Adipocyte (in vitro differentiated cells): ENCODE measurements at regions not wholly inside any gene's neighbourhood (a gene's known extent, or its start where the extent isn't known, plus 50 kb on each side); places are given as distances from the start of the nearest gene placed in this dataset.
A peak's percentile ranks its signal among the peaks of the same experiment; 100 is the strongest.

ENCODE experiments used
- DNase-seq: peaks from one replicate; pipeline ENCODE4 v3.0.0-alpha.2; 2015; ENCODE audit warnings: low read depth
- H3K27me3 ChIP-seq: replicated peaks from 2 replicates; pipeline ENCODE4 v1.7.0; 2013; ENCODE audit warnings: mild to moderate bottlenecking, low read length, moderate library complexity; ENCODE audit not compliant: control insufficient read depth, insufficient read depth
- H3K36me3 ChIP-seq: 2 replicates; pipeline ENCODE4 v1.7.0; 2013; ENCODE audit warnings: low read length, mild to moderate bottlenecking, moderate library complexity; ENCODE audit not compliant: control insufficient read depth, insufficient read depth, severe bottlenecking
- H3K4me1 ChIP-seq: 2 replicates; pipeline ENCODE4 v1.7.0; 2013; ENCODE audit warnings: mild to moderate bottlenecking, low read length, moderate library complexity; ENCODE audit not compliant: control insufficient read depth, insufficient read depth
- H3K4me3 ChIP-seq: 2 replicates; pipeline ENCODE4 v1.7.0; 2013; ENCODE audit warnings: mild to moderate bottlenecking, low read length, moderate library complexity
- H3K9ac ChIP-seq: 2 replicates; pipeline ENCODE4 v1.7.0; 2013; ENCODE audit warnings: mild to moderate bottlenecking, low read length, moderate library complexity
- H3K9me3 ChIP-seq: 2 replicates; pipeline ENCODE4 v1.7.0; 2013; ENCODE audit warnings: mild to moderate bottlenecking, low read length, moderate library complexity; ENCODE audit not compliant: control insufficient read depth

DNA sequence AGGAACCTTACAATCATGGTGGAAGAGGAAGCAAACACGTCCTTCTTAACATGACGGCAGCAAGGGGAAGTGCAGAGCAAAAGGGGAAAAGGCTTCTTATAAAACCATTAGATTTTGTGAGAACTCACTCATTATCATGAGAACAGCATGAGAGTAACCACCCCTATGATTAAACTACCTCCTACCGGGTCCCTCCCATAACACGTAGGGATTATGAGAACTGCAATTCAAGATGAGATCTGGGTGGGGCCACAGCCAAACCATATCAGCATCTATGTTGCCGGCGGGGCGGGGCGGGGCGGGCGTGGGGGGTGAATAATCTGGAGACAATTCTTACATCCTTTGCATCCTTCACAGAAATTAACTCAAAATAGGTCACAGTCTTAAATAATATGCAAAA is 58.8 kb upstream of the GFPT2 start:
- no peak overlapping the region for H3K9ac ChIP-seq
- peaks cover 4% of the 10 kb centered on the region for H3K9me3 ChIP-seq
- H3K4me3 ChIP-seq: no peak overlapping the region
- no peaks in the 10 kb centered on the region for H3K36me3 ChIP-seq
- H3K4me1 ChIP-seq: no peaks in the 10 kb centered on the region
- no peak for DNase-seq
- no peaks in the 10 kb centered on the region for H3K27me3 ChIP-seq

DNA sequence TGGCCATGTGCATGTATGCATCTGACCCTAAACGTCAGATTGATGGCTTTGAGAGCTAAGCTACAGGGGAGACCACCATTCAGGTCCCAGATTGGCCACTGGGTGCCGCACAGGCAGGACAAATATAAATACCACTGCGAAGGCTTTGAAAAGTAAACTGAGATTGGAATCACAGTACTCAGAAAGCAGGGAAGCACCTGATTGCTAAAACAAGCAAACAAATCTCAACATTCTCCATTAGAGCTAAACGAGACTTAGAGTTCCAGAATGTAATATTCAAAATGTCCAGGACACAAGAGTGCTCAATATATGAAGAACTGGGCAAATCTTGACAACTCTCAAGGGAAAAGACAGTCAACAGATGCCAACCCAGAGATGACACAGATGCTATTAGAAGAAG is 61.0 kb upstream of the GFPT2 start:
- Histone ChIP-seq H3K9me3 (peaks cover 4% of the 10 kb centered on the region), H3K36me3 (no peaks in the 10 kb centered on the region), H3K4me3 (no peak overlapping the region), H3K27me3 (no peaks in the 10 kb centered on the region), H3K9ac (no peak overlapping the region), H3K4me1 (no peaks in the 10 kb centered on the region)
- DNase-seq: no peak

GRCh38 chr5:180421672-180422071 is 68.5 kb upstream of the GFPT2 start:
- no peaks in the 10 kb centered on the region for H3K27me3 ChIP-seq
- H3K9ac ChIP-seq: no peak overlapping the region
- peaks cover 7% of the 10 kb centered on the region for H3K4me1 ChIP-seq
- no peak for DNase-seq
- H3K4me3 ChIP-seq: no peak overlapping the region
- no peaks in the 10 kb centered on the region for H3K9me3 ChIP-seq
- H3K36me3 ChIP-seq: no peaks in the 10 kb centered on the region

GRCh38 chr5:180423133-180423532 is 70.0 kb upstream of the GFPT2 start:
- H3K27me3 ChIP-seq: peaks cover under 1% of the 10 kb centered on the region
- peak; percentile 22 for DNase-seq
- H3K4me1 ChIP-seq: peaks cover 7% of the 10 kb centered on the region
- H3K9ac ChIP-seq: no peak overlapping the region
- H3K4me3 ChIP-seq: no peak overlapping the region
- H3K36me3 ChIP-seq: no peaks in the 10 kb centered on the region
- no peaks in the 10 kb centered on the region for H3K9me3 ChIP-seq

DNA sequence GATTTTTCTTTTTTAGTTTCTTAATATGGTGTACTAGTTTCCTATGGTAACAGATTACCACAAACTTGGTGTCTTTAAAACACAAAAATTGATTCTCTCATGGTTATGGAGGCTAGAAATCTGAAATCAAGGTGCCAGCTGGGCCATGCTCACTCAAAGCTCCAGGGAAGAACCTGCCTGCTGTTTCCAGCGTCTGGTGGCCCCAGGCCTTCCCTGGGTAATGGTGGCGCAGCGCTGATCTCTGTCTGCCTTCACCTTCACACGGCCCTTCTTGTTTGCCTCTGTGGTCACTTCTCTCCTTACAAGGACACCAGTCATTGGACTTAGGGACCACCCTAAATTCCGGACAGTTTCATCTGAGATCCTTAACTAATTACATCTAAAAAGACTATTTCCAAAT is 70.5 kb upstream of the GFPT2 start:
- H3K9ac ChIP-seq: no peak overlapping the region
- H3K4me3 ChIP-seq: no peak overlapping the region
- peaks cover 4% of the 10 kb centered on the region for H3K27me3 ChIP-seq
- H3K4me1 ChIP-seq: peaks cover 7% of the 10 kb centered on the region
- H3K36me3 ChIP-seq: no peaks in the 10 kb centered on the region
- H3K9me3 ChIP-seq: no peaks in the 10 kb centered on the region
- DNase-seq: no peak

- Histone ChIP-seq H3K4me3 (no peak overlapping the region), H3K4me1 (peaks cover 7% of the 10 kb centered on the region), H3K9me3 (no peaks in the 10 kb centered on the region), H3K36me3 (no peaks in the 10 kb centered on the region), H3K9ac (no peak overlapping the region), H3K27me3 (peaks cover 5% of the 10 kb centered on the region)
- no peak for DNase-seq
Measured at GRCh38 chr5:180424094-180424493, 70.1 kb upstream of the CNOT6 start.

DNA sequence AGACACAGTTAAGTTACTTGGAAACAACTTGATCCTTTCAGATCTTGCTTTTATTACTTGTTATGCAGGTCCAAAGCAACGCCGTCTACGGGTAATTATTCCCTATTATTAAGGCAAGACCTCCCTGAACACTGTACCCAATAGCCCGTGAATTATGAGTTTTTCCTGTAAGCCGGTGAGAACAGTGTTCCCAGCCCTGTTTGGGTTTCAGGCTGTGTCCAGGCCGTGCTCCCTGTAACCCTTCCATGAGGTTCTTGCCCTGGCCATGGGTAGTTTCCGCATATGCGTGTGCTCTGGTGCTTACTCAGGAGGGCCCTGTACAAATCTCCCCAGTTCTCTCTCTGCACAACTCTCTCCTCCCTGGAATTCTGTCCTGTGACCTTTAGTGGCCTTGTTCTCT is 65.6 kb upstream of the CNOT6 start:
- Histone ChIP-seq H3K4me1 (peaks cover 2% of the 10 kb centered on the region), H3K36me3 (no peaks in the 10 kb centered on the region), H3K4me3 (no peak overlapping the region), H3K27me3 (peaks cover 5% of the 10 kb centered on the region), H3K9ac (no peak overlapping the region), H3K9me3 (no peaks in the 10 kb centered on the region)
- DNase-seq: no peak

DNA sequence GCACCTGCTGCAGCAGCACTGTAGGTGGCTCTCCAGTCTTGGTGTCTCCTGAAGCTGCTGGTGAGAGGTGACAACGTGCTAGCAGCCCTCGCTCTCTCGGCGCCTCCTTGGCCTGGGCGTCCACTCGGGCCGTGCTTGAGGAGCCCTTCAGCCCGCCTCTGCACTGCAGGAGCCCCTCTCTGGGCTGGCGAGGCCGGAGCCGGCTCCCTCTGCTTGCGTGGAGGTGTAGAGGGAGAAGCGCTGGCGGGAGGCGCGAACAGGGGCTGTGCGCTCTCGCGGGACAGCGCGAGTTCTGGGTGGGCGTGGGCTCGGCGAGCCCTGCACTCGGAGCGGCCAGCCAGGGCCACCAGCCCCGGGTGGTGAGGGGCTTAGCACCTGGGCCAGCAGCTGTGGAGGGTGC is 62.2 kb upstream of the CNOT6 start:
- Histone ChIP-seq H3K4me1 (no peaks in the 10 kb centered on the region), H3K9me3 (no peaks in the 10 kb centered on the region), H3K36me3 (no peaks in the 10 kb centered on the region), H3K4me3 (no peak overlapping the region), H3K27me3 (peaks cover 9% of the 10 kb centered on the region), H3K9ac (no peak overlapping the region)
- no peak for DNase-seq

GRCh38 chr5:180433032-180433422 is 61.2 kb upstream of the CNOT6 start:
- H3K4me1 ChIP-seq: no peaks in the 10 kb centered on the region
- H3K9ac ChIP-seq: no peak overlapping the region
- peaks cover 9% of the 10 kb centered on the region for H3K27me3 ChIP-seq
- no peak for DNase-seq
- no peaks in the 10 kb centered on the region for H3K36me3 ChIP-seq
- H3K9me3 ChIP-seq: no peaks in the 10 kb centered on the region
- H3K4me3 ChIP-seq: no peak overlapping the region

DNA sequence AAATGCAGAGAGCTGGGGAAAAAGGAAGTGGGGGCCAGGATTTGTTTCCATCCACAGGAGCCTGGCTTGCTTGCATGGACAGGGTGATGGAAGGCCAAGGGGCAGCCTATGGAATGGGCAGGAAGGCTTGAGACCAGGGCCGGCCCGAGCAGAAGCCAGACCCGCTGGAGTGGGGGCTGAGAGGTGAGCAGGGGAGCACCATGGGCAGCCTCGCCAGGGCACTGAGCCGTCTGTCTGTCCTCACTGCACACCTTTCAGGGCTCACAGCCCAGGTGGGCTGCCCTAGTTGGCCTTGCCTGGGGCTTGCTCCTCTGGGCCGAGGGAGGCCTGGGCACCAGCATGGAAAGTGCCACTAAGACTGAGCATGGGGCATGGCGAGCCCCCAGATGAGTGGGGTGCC is 58.6 kb upstream of the CNOT6 start:
- no peak for DNase-seq
- Histone ChIP-seq H3K9me3 (peaks cover 7% of the 10 kb centered on the region), H3K4me1 (no peaks in the 10 kb centered on the region), H3K27me3 (peaks cover 12% of the 10 kb centered on the region), H3K9ac (no peak overlapping the region), H3K4me3 (no peak overlapping the region), H3K36me3 (no peaks in the 10 kb centered on the region)

DNA sequence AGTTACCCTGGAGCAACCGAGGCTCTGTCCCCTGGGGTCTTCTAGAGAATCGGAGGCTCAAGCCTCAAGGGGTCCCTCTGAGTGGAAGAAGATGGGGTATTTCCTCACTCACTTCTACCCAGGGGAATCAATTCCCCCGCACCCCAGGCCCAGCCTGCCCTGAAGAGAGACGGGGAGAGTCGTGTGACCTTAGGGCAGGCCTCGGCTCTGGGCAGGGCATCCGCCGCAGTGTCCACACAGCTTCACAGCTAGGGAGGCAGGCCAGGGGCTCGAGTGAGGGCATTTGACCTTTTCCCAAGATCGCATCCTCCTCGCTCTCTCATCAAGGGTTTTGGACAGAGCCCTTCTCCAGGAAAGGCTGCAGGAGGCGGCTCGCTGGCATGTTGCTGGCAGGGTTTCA is 57.9 kb upstream of the CNOT6 start:
- Histone ChIP-seq H3K4me3 (no peak overlapping the region), H3K9me3 (peaks cover 7% of the 10 kb centered on the region), H3K9ac (no peak overlapping the region), H3K36me3 (no peaks in the 10 kb centered on the region), H3K4me1 (peaks cover 2% of the 10 kb centered on the region), H3K27me3 (peaks cover 12% of the 10 kb centered on the region)
- no peak for DNase-seq

- peaks cover 5% of the 10 kb centered on the region for H3K4me1 ChIP-seq
- no peak overlapping the region for H3K4me3 ChIP-seq
- peaks cover 7% of the 10 kb centered on the region for H3K9me3 ChIP-seq
- no peak overlapping the region for H3K9ac ChIP-seq
- DNase-seq: no peak
- no peaks in the 10 kb centered on the region for H3K36me3 ChIP-seq
- peaks cover 12% of the 10 kb centered on the region for H3K27me3 ChIP-seq
Measured at GRCh38 chr5:180436936-180437335, 57.2 kb upstream of the CNOT6 start.
